Nucleus accumbens (tissue), 56 donors: ENCODE measurements at regions not wholly inside any gene's neighbourhood (a gene's known extent, or its start where the extent isn't known, plus 50 kb on each side); places are given as distances from the start of the nearest gene placed in this dataset.

Experiments
- DNase-seq, 56 donors: peaks; one replicate each; lab custom pipeline; 2025; lab: John Stamatoyannopoulos, UW

- DNase-seq: no peak
These were observed 470.5 kb upstream of the DAB1 start for GRCh38 chr1:57894315-57894714.

DNA sequence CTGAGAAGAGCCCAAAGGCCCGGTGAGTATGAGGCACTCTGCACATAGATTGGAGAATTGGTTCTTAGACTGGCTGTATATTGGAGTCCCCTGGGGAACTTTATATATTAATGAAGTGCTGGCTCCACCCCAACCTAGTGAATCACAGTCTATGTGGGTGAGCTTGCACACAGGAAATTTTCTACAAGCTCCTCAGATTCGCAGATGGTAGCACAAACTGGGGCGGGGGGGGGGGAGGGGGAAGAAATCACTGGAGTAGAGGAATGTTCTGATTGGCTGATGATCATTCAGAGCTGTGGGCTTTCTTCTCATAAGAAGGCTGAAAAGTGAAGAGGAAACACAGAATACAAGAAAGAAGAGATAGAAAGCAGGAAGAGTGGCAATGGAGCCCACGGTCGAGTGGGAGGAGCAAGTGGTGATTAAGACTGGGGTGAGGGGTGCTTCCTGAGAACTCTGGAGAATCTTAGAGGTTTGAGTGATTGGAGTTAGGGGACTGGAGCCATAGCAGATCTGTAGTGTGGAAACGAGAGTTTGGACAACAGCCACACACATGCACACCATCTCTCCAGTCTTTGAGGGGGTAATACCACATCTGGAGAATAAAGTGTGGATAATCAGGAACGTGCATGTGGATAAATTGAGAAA lies 465.9 kb upstream of the DAB1 start:
- DNase-seq: no peak

DNA sequence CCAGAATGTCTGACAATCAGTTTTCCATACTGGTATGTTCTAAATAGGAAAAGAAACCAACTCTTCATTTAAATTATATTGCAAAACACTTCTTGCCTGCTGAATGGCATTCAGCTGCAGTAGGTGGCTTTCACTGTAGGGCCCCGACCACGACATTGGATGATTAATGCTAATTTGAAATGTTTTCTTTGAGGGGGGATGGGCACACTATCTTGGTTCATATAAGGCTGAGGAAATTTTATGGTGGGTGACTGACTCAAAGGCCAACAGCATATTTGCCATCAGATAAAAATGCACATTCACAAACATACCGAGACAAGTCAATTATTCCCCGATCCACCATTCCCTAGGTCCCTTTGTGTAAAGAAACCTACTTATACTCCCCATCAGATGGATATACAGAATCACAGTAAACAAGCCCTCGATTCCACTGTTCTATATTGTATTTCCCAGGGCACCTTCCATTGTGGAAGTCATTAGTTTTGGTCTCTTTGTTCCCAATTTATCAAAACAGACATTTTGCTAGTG lies 464.2 kb upstream of the DAB1 start:
- no peak for DNase-seq

- no peak for DNase-seq
These were observed 462.5 kb upstream of the DAB1 start for GRCh38 chr1:57886376-57886775.

- no peak for DNase-seq
These were observed 459.8 kb upstream of the DAB1 start for GRCh38 chr1:57883642-57883995.

- DNase-seq: no peak
These were observed 459.2 kb upstream of the DAB1 start for GRCh38 chr1:57882934-57883641.

DNA sequence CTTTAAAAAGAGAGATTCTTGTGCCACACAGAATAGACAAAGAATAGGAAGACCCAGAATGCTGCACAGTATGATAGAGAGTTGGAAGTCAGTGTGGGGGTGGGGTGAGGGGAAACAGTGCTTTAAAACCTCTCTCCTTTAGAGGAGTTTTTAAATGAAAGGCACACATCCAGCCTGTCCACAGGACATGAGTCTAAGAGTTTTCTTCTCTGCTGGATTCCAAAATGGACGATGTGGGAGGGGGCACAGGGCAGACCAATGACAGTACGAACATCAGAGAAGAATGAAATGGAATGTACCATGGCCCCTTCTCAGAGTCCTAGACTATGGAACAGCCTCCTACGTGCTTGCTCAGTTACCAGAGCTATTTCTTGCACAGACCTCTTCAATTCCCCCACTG lies 458.2 kb upstream of the DAB1 start:
- DNase-seq: no peak

- DNase-seq: peak in 1 of 56 donors; percentile 16
These were observed 457.8 kb upstream of the DAB1 start for GRCh38 chr1:57881639-57882038.

DNA sequence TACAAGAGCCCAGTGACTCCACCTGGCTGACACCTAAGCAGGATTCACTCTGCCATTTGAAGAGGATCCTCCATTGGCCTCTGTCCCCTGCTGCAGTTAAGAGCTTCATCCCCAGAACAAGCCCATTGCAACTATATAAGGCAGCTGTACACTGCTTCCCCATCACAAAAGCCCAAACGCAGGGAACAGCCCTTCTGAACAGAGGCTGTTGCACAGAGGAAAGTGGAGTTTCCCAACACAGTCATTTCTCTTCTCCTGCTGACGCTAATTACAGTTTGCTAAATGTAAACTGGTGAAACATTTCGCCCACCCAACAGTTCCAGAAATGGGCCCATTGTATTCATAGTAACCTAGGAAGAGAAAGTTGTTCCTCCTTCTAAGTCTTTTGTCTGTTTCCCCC lies 455.8 kb upstream of the DAB1 start:
- DNase-seq: no peak

GRCh38 chr1:57874418-57874877 lies 450.6 kb upstream of the DAB1 start:
- DNase-seq: no peak

DNA sequence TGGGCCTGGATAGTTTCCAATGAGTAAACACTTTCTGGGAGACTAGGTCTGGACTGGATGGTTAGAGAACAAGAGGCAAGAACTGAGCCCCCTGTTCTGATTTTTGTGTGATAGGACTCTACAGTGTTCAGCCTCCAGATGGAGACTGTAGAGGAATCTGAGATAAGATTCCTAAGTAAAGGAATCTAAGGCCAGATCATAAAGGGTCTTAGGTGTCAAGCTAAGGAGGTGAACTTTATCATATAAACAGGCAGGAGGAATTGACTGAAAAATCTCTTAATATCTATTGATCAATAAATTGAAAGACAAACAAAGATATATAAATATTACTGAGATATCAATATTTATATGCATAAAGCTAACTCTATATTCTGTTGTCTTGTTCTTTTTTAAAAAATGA lies 449.1 kb upstream of the DAB1 start:
- DNase-seq: no peak

DNA sequence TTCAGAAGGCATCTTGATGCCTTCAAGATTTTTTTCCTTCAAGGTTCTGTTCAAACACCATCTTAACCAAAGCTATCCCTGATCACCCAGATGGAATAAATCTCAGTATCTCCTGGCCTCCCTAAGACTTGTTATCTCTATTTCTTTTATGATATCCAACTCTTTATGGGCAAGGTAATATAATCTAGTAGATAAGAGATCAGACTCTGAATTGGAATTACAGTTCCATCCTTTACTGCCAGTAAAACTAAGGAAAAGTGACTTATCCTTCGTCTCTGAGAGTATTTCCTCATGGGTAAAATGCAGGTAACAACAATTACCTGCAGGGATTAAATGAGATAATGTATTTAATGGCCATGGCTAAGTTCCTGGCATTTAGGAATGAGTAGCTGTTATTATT lies 445.0 kb upstream of the DAB1 start:
- DNase-seq: no peak

DNA sequence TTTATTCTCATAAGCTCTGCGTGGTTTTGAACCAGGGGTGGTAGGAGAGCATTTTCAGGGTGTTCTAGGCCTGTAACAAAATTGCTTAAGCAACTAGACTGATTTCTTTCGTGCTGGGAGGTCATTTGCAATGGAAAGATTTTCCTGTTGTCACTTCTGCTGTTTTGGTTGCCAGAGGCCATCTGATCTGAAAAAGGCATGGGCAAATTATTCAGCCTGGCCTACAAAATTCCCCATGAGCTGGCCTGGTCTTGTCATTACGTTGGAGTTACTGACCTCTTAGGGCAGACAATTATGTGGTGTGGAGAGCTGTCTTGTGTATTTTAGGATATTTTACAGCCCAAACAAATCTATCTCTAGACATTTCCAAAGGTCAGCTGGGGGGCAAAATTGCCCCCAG lies 444.4 kb upstream of the DAB1 start:
- no peak for DNase-seq

DNA sequence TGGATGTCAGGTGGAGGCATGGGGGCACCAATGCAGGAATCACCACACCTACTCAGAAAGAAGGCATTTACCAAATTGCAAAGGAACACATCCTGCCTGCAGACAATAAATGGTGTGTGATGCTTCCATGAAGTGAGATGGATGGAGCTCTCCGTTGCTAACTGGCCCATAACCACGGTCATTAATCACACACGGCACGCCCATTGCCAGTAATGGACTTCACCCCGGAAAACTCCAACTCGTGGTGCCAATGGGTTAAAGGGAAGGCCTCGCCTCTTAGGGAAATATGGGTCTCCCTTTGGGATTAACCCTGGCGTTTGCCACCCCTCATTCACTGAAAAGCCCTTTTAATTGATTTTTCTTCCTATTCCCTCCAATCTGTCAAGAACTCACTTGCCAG lies 443.1 kb upstream of the DAB1 start:
- no peak for DNase-seq

DNA sequence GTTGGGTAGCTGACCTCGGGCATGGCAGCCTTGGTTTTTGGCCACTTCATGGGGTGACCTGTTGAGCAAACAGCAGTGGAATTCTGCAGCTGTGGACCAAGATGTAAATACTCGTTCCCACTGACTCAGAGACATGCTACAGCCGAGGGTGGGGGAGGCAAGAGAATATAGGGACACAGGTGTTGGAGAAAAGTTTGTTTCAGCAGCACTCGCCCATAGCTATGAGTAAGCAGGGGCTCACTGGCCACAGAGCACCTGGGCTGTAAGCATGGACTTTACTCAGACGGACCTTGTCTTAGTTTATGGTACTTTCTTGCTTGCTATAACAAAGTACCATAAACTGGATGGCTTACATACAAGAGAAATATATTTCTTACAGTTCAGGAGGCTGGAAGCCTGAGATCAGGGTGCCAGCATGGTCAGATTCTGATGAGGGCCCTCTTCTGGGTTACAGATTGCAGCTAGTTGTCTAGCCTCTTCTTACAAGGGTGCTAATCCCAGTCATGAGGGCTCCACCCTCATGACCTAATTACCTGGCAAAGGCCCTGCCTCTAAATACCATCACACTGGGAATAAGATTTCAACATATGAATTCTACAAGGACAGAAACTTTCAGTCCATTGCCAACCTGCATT lies 437.2 kb upstream of the DAB1 start:
- DNase-seq: no peak

GRCh38 chr1:57860325-57860724 lies 436.5 kb upstream of the DAB1 start:
- peak in 2 of 56 donors; percentile 0 to 2 for DNase-seq

DNA sequence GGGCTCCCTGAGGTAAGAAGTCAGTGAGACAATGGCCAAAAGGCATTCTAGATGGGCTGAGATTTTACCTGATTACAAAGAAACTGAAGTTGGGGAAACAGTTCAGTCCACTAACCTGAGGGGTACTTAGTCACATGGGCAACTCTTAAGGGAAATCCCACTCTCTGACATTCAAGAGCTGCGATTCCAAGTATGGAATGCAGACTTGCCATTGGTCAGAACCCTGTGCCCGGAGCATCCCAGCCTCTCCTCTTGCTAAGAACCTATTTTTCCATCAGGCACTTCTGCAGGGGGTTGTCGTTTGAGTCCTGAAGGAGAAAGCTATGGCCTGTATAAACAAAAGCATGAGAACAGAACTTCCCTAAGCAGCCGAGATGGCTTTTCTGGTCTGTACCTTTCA lies 434.9 kb upstream of the DAB1 start:
- no peak for DNase-seq

- DNase-seq: no peak
These were observed 433.9 kb upstream of the DAB1 start for GRCh38 chr1:57857809-57858208.

GRCh38 chr1:57854436-57854835 lies 430.6 kb upstream of the DAB1 start:
- DNase-seq: no peak

GRCh38 chr1:57850176-57850940 lies 426.5 kb upstream of the DAB1 start:
- no peak for DNase-seq

GRCh38 chr1:57848406-57848805 lies 424.5 kb upstream of the DAB1 start:
- DNase-seq: no peak
